ENCODE measurements at regions not wholly inside any gene's neighbourhood (a gene's known extent, or its start where the extent isn't known, plus 50 kb on each side); places are given as distances from the start of the nearest gene placed in this dataset.

DNA sequence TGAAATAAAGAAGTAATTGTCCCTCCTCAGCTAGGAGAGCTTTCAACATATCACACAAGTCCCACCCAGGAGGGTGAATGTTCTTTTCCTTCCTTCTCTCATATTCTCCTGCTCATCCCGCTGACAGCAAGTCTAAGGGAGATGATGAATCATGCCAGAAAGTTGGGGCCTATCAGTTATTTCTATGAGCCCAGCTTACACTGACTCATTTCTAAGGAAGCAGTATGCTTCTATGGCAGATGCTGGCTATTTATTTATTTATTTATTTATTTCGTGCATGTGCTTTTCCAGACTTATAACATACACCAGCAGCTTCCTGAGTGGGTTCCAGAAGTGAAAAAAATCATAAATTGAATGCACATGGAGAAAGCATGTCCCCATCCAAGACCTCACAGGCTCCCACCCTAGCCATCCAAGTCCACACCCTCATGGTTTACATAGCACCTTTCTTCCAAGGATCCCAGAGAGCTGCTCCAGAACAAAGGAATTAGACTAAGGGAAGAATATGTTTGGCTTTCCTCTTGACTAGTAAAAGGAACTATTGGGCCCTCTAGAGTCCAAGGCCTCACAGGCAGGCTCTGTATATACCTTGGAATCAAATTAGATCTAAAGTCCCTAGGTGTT is 1074.2 kb upstream of the ZEB2 start:
- peak; percentile 91 for DNase-seq

DNA sequence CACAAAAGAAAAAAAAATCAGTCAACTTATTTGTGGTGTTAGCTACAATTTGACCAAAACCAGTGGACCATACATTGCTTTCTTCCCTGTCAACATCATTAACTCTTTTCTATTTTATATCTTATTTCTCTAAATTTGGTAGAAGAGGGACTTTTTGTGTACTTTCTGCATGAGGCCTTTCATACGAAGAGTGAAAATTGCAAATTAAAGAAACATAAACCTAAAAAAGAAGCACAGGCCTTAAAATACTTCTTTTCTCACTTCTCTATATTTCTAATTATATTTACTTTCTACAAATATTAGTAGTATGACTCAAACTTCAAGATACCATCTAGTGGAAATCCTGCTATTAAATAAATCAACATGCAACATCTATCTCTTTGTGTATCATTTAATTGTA is 1073.4 kb upstream of the ZEB2 start:
- no peak for DNase-seq

DNA sequence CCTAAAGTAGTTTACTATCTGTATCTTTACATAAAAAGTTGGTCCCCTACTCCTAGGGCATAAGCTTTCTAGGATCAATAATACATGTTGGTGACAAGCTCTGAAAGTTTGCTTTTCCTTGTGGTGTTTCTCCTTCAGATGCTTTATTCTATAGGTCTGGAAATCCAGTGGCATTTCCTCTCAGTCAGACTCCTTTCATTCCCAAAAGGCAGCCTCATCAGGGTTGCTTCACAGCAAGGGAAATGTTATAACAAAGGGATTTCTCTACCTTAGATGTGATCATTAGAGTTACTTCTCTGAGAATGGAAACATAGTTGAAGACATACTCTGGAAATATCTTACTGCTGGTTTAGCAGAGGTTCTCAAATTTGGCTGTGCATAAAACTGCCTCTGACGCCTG is 1072.4 kb upstream of the ZEB2 start:
- no peak for DNase-seq

DNA sequence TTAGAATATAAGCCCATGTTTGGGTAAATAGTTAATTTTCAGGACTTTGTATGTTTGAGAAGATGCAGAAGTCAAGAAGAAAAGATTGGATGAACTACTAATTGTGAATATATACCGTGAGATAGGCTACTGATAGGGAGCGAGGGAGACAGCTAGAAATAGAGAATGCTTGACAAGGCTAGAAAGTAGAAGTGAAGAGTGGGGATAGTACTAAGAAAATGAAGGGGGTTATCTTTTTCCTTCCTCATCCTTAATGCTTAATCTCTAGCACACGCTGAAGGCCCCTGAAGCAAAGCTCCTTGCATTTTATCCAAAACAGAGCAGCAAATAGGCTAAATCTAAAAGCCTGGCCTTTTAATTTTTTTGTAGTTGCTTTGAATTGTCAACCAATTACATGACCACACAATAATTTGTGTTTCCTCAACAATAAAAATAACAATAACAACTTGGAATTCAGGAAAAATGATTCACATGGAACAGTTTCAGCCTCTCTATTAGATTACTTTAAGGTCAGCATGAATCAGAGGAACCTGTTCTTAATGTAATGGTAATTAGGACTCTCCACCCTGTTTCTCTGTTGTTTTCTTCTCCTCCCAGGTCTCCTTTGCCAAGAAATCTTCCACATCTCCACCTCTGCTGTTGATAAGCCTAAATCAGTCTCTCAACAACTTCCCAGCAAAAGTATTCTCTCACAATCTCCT is 1071.3 kb upstream of the ZEB2 start:
- no peak for DNase-seq

DNA sequence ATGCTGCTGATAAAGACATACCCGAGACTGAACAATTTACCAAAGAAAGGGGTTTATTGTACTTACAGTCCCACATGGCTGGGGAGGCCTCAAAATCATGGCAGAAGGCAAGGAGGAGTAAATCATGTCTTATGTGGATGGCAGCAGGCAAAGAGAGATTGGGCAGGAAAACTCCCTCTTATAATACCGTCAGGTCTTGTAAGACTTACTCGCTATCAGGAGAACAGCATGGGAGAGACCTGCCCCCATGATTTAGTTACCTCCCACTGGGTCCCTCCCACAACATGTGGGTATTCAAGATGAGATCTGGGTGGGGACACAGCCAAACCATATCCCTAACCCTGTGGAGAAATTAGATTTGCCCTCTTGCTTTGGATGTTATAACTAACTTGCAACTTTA is 1068.0 kb upstream of the ZEB2 start:
- DNase-seq, result no peak

DNA sequence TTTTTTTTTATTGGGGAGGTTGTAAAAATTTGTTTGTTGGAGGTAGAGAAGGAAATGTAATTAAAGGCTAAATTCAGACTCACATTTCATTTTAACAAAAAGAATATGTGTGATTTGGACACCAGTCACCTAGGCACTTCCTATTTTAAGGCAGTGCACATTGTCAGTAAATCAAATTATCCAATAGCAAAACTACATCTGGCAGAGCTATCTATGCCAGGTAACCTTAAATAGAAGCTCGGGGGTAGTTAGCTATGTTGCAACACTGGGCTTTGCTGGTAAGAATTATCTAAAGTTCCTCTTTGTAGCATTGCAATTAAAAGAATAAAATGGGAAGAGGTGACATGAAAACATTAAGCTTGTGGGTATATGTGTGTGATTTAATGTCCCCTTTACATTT is 1064.4 kb upstream of the ZEB2 start:
- DNase-seq, result no peak

DNA sequence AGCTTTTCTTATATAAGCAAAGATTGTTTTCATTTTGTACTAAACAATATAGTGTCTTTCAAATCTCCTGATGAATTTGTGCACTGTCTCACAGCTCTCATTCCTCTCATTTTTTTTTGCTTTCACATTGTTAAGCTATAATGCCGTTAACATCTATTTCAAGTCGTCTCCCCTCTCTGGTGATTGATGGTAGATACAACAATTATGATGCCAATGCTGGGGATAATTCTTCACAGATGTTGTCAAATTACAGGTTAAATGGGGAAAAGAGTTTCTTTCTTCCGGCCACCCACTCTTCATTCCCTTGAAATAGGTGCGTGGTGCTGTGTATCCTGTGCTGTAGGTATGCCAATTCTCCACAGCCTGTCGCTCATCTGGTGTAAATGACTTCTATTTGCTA is 1053.7 kb upstream of the ZEB2 start:
- no peak for DNase-seq

DNA sequence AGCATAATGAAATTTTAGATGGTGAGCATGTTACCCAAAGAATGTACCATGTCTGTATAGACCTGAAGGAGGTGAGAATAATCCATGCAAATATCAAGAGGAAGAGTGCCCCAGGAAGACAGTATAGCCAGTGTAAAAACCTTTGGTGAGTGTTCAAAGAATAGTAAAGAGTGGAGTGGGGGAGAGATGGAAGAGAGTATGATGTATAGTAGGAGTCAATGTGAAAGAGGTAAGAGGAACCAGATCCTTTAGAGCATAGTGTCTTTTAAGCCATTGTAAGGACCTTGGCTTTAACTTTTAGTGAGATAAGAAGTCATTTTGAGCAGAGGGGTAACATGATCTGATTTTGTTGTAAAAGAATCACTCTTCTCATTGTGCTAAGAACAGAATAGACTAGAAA is 1052.3 kb upstream of the ZEB2 start:
- DNase-seq, result no peak

DNA sequence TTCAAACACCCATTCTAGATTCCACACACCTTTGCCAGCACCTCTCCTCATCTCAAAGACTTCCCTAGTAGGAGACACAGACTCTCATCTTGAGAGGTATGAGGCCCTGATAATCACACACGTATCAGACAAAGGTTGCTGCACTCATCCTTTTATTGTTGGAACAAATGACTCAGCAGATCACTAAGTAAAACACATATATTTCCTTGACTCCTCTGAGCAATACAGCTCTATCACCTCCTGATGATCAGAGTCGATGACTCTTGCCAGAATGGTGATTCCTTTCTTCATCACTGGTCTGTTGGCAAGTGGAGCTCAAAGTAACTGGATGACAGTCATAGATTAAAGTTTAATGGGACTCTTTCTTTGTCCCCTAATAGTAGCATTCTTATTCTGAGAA is 1049.2 kb upstream of the ZEB2 start:
- no peak for DNase-seq

DNA sequence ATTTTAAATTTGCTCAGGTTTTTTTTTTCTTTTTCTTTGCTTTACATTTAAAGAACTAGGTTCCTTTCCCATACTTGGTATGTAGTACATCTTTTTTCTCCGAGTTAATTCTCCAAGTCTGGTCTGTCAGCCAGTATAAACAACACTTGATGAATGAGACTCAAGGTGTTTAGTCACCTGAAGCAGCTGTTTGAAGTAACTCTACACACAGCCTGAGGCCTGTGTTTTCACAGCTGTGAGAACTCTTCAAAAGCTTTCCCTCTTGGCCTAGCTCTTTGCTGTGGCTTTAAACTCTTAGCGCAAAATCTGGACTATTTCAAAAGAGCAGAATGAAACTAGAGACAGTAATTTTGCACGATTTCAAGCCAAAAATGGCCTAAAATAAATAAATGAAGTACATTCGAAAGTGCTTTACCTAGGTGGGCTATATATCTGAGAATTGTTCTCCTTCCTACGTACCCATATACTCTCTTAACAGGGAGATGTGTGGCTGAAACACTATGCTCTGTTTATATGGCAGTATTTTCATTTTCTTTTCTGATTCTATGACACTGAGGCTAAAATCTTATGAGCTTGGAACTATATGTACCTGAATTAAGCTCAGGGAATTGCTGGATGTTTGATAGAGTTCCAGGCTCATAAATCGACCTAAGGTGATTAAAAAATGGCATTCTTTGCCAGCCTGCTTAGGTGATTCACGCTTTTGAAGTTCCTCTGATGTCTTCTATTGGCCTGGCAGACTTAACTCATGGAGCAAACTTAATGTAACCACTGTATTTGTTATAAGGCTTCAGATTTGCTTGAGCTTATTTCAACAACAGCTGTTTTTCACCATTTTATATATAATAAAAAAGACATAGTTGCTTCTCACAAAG is 1044.1 kb upstream of the ZEB2 start:
- DNase-seq, result no peak

DNA sequence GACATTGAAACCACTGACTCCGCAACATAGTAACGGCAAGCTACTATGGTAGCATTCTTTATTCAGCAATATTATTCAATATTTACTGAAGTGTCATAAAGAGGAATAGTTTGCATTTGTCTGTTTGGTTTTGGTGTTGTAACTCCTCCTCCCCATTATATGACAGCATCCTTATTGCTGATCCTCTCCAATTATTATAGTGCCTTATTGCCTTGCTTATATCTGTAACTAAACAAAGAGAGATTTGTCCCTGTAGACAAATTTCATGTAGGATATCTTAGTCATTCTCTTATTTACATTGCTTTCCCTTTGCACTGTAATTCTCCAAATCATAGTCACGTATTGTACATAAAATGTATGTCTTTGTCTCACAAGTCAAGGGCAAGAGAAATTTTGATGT is 1041.2 kb upstream of the ZEB2 start:
- no peak for DNase-seq

DNA sequence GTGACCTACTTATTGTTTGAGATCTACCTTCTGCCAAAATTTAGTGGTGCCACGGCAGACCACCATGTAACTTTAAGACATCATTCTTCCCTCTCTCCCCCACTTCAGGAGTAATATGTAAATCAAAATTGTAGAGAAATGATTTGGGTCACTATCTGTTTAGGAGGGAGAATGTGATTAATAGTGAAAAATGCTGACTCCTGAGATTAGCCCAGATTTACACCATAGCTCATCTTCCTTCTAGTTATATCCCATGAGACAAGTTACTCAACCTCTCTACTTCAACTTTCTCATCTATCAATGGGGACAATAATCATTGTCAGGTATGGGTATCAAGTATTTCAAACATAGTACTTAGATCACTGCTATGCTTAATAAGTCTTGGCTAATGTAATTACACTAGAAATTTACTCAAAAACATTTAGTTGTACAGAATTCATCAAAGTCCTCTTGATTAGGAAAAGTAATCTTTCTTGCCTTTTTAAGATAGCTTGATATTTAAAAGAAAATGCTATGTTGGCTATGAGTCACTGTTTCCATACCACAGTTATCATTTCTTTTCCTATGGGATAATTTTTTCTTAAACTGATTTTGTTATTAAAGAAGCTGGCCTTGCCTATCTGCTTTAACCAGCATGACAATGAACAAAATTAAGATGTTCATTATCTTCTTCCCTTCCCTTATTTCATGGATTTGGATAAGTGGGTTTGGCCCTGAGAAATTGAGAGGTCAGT is 1038.9 kb upstream of the ZEB2 start:
- DNase-seq, result no peak

DNA sequence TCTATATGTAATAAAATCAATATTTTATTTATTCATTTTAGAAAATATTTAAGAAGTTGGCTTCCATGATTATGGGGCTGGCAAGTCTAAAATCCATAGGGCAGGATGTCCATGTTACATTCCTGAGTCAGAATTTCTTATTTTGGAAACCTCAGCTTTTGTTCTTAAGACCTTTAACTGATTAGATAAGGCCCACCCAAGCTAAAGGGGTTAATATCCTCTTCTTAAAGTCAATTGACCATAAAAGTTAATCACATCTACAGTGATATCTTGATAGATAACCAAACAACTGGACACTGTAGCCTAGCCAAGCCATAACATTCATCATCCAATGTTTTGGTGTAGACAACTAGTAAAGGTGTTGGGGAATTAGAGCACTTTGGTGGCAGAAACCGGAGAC is 1035.4 kb upstream of the ZEB2 start:
- no peak for DNase-seq

DNA sequence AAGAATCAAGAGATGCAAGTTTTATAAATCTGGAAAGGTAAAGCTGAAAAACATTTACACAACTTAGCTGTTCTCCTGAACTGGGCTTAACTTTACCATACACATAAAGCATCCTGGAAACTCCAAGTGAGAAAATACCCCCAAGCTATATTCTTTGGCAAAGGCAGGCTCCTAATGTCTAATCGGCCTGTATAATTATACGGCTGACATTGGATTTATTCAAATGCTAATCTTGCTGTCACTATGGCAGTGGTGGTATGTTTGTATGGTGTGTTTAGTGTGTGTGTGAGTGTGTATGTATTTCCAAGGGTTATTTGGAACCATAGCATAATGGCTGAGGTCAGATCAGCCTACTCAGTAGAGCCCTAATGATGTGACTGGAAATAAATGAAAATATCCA is 1031.8 kb upstream of the ZEB2 start:
- no peak for DNase-seq

DNA sequence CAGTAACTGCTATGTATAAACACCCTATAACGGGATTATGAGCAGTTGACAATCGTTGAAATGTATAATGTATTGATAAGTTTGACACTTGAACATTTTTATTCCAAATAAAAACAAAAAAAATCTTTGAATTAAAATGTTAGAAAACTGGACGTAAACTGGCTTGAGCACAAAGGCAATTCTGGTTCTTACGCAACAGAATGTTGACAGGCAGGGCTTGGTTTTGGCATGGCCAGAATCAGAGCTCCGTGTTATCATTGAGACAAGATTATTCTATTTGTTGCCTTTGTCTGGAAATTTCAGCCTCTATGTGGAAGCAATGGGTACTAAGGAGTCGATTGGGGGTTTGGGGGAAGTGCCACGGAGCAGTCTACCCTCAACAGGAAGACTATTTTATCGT is 1028.6 kb upstream of the ZEB2 start:
- DNase-seq, result no peak

DNA sequence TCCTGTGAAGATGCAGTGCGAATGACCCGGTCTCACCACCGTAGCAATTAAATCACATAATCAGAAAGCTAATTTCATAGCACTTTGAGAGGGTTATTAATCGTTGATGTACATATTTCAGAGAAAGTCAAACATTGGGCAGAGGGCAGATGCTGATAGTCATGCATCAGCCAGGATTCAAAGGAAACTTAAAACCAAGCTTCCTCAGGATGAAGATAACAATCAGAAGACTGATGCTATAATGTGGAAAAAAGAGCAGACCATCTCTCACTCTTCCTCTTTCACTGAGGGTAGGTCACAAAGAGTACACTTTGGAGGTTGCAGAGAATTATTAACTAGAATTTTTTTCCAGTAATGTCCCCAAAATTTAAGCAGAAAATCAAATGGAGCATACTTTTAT is 1027.7 kb upstream of the ZEB2 start:
- DNase-seq, result no peak

DNA sequence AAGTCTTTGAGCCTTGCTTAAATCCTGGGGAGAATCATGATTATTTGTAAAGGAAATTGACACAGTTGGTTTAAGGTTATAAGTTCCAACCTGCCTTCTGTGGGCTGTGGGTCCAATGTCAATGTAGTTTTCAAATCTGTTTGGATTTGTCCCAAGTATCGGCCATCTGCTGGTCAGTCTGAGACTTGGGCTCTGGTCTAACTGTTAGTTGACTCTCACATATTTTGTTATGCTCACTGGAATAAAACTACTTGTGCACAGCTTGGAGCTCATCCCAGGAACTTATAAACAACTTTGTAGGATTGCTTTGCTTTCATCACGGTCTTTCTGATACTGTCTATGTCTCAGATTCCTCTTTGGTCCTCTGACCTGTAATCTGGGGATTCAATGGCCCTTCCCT is 1026.2 kb upstream of the ZEB2 start:
- DNase-seq, result no peak

DNA sequence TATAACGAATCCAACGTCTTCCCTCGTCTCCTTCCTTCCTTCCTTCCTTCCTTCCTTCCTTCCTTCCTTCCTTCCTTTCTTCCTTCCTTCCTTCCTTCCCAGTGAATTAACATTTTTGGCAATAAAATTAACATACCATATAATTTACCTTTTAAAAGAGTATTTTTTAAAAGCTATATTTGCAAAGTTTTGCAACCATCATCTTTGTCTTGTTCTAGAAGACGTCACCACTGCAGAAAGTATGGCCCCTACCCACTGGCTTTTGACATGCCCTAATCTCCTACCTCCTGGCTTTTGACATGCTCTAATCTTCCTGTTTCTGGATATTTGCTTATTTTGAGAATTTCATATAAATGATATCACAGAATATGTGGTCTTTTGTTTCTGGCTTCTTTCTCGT is 1023.9 kb upstream of the ZEB2 start:
- no peak for DNase-seq

DNA sequence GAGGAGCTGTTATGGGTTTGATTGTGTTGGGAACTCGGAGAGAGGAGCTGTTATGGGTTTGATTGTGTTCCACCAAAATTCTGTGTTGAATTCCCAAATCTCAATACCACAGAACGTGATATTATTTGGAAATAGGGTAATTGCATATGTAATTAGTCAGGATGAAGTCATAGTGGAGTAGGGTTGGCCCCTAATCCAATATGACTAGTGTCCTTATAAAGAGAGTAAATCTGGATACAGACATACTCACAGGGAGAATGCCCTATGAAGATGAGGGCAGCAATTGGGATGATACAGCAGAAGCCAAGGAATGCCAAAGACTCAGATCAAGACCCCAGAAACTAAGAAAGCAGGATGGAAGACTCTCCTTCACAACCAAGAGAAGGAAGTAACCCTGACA is 1023.2 kb upstream of the ZEB2 start:
- DNase-seq, result no peak

DNA sequence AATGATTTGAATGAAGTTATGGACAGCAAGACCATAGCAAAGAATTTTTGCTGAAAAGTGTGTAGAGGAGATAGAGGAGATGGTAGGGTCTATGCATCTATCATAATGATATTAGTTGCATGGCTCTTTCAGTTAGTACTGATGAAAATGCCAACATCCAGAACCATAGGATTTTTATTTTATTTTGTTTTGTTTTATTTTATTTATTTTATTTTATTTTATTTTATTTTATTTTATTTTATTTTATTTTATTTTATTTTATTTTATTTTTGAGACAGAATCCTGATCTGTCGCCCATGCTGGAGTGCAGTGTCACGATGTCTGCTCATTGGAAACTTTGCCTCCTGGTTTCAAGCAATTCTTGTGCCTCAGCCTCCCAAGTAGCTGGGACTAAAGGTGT is 1021.1 kb upstream of the ZEB2 start:
- DNase-seq, result no peak

DNA sequence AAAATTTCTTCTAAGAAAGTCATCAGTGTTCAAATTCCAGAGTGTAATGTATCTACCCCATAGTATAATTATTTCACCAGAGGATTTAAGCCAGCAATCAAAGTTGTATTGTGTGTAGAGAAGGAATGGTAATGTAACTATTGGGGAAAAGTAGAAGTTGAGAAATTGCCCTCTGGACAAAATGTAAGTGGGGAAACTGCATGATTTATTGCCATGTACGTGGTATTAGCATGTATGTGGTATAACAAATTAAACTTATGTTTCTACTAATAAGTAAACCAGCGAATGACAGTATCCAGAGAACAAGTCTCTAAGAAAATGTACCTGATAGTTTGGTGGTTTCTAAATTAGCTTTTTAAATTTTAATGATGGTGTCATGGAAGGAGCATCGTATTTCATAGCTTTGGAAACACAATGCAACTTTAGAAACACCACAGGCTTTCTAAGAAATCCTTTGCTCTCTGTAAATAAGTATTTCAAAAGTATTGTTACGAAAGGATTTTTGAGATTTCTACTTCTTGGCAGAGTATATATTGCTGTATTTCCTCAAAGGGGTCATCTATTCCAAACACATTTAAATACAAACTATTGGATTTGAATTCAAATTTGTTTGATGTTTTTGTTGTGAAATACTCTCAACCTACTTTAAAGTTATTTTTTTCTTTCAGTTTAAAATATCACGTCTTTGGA is 1018.9 kb upstream of the ZEB2 start:
- DNase-seq, result no peak

DNA sequence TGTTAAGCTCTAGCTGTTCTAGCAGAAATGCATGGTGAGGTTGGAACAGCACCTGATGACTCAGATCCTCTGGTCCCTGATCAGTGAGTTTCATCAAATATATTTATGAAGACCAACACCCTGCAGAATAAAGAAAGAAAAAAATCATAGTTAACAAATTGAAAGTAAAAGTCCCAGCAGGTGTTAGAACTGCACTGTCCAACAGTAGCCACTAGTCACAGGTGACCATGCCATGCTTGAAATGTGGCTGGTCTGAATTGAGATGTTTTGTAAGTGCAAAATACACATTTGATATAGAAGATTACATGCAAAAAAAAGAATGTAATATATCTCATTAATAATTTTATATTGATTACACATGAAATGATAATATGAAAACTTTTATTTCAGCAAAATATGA is 1010.7 kb upstream of the ZEB2 start:
- no peak for DNase-seq

DNA sequence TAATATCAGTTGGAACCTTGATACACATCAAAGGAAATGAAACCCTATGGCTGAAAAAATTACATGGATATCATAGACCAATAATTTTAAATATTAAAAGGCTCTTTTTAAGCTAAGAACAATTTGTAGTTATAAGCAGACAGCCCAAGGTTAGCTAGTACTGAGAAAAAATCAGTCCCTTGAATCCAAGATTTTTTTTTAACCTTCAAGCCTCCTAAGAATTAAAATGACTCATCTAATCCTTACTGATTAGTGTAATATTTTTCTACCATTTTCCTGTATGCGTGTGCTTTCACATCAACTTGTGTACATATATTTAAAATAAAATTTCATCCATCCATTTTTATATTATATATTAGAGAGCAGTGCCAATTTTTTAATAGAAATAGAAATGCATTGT is 1004.9 kb upstream of the ZEB2 start:
- DNase-seq, result no peak
